ENCODE measurements at regions not wholly inside any gene's neighbourhood (a gene's known extent, or its start where the extent isn't known, plus 50 kb on each side); places are given as distances from the start of the nearest gene placed in this dataset.

- TF ChIP-seq CTCF (IDR thresholded peaks at IDR 0.05) (no peak), EZH2 (IDR thresholded peaks at IDR 0.05) (no peak), EZH2phosphoT487 (IDR thresholded peaks at IDR 0.05) (no peak)
Observed at GRCh38 chr5:179430193-179431175, 85.2 kb upstream of the ADAMTS2 start.

All from neural progenitor cell (in vitro differentiated cells).